ENCODE measurements at regions not wholly inside any gene's neighbourhood (a gene's known extent, or its start where the extent isn't known, plus 50 kb on each side); places are given as distances from the start of the nearest gene placed in this dataset.

DNA sequence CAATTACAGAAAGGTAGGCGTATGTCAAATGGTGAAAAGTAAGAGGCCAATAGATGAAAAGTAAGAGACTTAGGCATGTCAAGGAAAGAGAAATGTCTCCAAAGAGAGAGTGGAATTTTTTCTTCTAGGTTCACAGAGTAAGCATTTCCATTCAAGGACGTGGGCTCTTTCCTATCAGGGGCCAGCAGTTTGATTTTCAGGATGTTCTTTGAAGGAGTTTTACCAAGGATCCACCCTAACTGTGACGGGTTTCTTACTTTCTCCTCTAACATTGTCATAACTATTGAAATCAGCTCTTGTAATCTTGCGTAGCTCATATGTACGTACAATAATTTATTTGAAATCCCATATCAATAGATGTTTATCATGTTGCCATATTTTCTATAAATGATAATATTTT, 2112.2 kb upstream of the RAG2 start:
- Histone ChIP-seq H3K4me3 (ENCODE audit: low read length) (no peak overlapping the region), H3K9ac (ENCODE audit: low read length) (no peak overlapping the region), H3K27me3 (ENCODE audit: insufficient read depth, low read depth, low read length) (no peaks in the 10 kb centered on the region), H4K20me1 (ENCODE audit: insufficient read depth) (no peaks in the 10 kb centered on the region), H3K4me2 (ENCODE audit: low read length) (no peak overlapping the region), H3K9me2 (ENCODE audit: insufficient read depth, low read length) (no peaks in the 10 kb centered on the region), H3F3A (ENCODE audit: insufficient read depth, low read length, poor library complexity, severe bottlenecking) (no peaks in the 10 kb centered on the region), H3K36me3 (ENCODE audit: insufficient read depth, low read length) (no peaks in the 10 kb centered on the region), H3K79me2 (replicated peaks; ENCODE audit: insufficient read depth, low read length) (no peaks in the 10 kb centered on the region), H2AFZ (ENCODE audit: low read depth, low read length) (no peak overlapping the region), H3K27ac (ENCODE audit: low read length) (no peak overlapping the region), H3K9me3 (ENCODE audit: low read length) (no peaks in the 10 kb centered on the region)
- no peak for TF ChIP-seq MXI1 (conservative IDR thresholded peaks at IDR 0.05; ENCODE audit: poor library complexity, severe bottlenecking)
- TF ChIP-seq, protein P1, sequence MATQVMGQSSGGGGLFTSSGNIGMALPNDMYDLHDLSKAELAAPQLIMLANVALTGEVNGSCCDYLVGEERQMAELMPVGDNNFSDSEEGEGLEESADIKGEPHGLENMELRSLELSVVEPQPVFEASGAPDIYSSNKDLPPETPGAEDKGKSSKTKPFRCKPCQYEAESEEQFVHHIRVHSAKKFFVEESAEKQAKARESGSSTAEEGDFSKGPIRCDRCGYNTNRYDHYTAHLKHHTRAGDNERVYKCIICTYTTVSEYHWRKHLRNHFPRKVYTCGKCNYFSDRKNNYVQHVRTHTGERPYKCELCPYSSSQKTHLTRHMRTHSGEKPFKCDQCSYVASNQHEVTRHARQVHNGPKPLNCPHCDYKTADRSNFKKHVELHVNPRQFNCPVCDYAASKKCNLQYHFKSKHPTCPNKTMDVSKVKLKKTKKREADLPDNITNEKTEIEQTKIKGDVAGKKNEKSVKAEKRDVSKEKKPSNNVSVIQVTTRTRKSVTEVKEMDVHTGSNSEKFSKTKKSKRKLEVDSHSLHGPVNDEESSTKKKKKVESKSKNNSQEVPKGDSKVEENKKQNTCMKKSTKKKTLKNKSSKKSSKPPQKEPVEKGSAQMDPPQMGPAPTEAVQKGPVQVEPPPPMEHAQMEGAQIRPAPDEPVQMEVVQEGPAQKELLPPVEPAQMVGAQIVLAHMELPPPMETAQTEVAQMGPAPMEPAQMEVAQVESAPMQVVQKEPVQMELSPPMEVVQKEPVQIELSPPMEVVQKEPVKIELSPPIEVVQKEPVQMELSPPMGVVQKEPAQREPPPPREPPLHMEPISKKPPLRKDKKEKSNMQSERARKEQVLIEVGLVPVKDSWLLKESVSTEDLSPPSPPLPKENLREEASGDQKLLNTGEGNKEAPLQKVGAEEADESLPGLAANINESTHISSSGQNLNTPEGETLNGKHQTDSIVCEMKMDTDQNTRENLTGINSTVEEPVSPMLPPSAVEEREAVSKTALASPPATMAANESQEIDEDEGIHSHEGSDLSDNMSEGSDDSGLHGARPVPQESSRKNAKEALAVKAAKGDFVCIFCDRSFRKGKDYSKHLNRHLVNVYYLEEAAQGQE (IDR thresholded peaks at IDR 0.05; ENCODE audit: borderline replicate concordance) = no peak
- TF ChIP-seq EZH2 (IDR thresholded peaks at IDR 0.05; ENCODE audit: borderline replicate concordance, insufficient read depth, low read length, poor library complexity, severe bottlenecking) = no peak
- TF ChIP-seq TAF1 (IDR thresholded peaks at IDR 0.05; ENCODE audit: low read depth) = no peak
- no peak for TF ChIP-seq POLR2AphosphoS5 (IDR thresholded peaks at IDR 0.05)
- TF ChIP-seq, protein P2, sequence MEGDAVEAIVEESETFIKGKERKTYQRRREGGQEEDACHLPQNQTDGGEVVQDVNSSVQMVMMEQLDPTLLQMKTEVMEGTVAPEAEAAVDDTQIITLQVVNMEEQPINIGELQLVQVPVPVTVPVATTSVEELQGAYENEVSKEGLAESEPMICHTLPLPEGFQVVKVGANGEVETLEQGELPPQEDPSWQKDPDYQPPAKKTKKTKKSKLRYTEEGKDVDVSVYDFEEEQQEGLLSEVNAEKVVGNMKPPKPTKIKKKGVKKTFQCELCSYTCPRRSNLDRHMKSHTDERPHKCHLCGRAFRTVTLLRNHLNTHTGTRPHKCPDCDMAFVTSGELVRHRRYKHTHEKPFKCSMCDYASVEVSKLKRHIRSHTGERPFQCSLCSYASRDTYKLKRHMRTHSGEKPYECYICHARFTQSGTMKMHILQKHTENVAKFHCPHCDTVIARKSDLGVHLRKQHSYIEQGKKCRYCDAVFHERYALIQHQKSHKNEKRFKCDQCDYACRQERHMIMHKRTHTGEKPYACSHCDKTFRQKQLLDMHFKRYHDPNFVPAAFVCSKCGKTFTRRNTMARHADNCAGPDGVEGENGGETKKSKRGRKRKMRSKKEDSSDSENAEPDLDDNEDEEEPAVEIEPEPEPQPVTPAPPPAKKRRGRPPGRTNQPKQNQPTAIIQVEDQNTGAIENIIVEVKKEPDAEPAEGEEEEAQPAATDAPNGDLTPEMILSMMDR (IDR thresholded peaks at IDR 0.05; ENCODE audit: poor library complexity, severe bottlenecking) = no peak
- TF ChIP-seq EP300 (conservative IDR thresholded peaks at IDR 0.05; ENCODE audit: poor library complexity, severe bottlenecking) = no peak
- TF ChIP-seq SMC3 (conservative IDR thresholded peaks at IDR 0.05; ENCODE audit: poor library complexity) = no peak
- TF ChIP-seq RAD21 (conservative IDR thresholded peaks at IDR 0.05) = no peak

DNA sequence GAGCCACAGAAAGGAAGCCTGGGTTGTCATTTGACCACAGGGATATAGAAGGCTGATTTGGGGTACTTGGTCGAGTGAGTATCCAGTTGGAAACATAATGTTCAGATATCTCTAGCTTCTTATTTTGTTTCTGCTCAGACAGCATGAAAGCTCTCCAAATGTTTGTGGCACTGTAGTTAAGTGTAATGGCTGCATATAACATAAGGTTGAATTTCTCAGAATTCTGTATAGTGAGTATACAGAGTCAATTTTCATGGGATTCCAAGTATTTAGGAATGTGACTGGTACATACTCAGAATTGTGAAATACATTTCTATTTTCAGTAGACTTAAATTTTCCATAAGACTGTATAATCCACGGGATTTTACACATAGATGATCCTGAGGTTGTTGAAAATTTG, 2102.1 kb upstream of the RAG2 start:
- H3K4me2 ChIP-seq (ENCODE audit: low read length) = no peak overlapping the region
- H4K20me1 ChIP-seq (ENCODE audit: insufficient read depth) = no peaks in the 10 kb centered on the region
- H2AFZ ChIP-seq (ENCODE audit: low read depth, low read length) = no peak overlapping the region
- H3K4me3 ChIP-seq (ENCODE audit: low read length) = no peak overlapping the region
- H3K36me3 ChIP-seq (ENCODE audit: insufficient read depth, low read length) = no peaks in the 10 kb centered on the region
- no peaks in the 10 kb centered on the region for H3F3A ChIP-seq (ENCODE audit: insufficient read depth, low read length, poor library complexity, severe bottlenecking)
- H3K9me3 ChIP-seq (ENCODE audit: low read length) = no peaks in the 10 kb centered on the region
- no peak overlapping the region for H3K27ac ChIP-seq (ENCODE audit: low read length)
- no peaks in the 10 kb centered on the region for H3K9me2 ChIP-seq (ENCODE audit: insufficient read depth, low read length)
- H3K9ac ChIP-seq (ENCODE audit: low read length) = no peak overlapping the region
- no peaks in the 10 kb centered on the region for H3K27me3 ChIP-seq (ENCODE audit: insufficient read depth, low read depth, low read length)
- H3K79me2 ChIP-seq (replicated peaks; ENCODE audit: insufficient read depth, low read length) = no peaks in the 10 kb centered on the region
- TF ChIP-seq SMC3 (conservative IDR thresholded peaks at IDR 0.05; ENCODE audit: poor library complexity) (no peak), TAF1 (IDR thresholded peaks at IDR 0.05; ENCODE audit: low read depth) (no peak), MXI1 (conservative IDR thresholded peaks at IDR 0.05; ENCODE audit: poor library complexity, severe bottlenecking) (no peak), POLR2AphosphoS5 (IDR thresholded peaks at IDR 0.05) (no peak), EP300 (conservative IDR thresholded peaks at IDR 0.05; ENCODE audit: poor library complexity, severe bottlenecking) (no peak), EZH2 (IDR thresholded peaks at IDR 0.05; ENCODE audit: borderline replicate concordance, insufficient read depth, low read length, poor library complexity, severe bottlenecking) (no peak), RAD21 (conservative IDR thresholded peaks at IDR 0.05) (no peak)
- TF ChIP-seq, protein P1 (IDR thresholded peaks at IDR 0.05; ENCODE audit: borderline replicate concordance) = no peak
- TF ChIP-seq, protein P2 (IDR thresholded peaks at IDR 0.05; ENCODE audit: poor library complexity, severe bottlenecking) = no peak
